ENCODE measurements at regions not wholly inside any gene's neighbourhood (a gene's known extent, or its start where the extent isn't known, plus 50 kb on each side); places are given as distances from the start of the nearest gene placed in this dataset.

DNA sequence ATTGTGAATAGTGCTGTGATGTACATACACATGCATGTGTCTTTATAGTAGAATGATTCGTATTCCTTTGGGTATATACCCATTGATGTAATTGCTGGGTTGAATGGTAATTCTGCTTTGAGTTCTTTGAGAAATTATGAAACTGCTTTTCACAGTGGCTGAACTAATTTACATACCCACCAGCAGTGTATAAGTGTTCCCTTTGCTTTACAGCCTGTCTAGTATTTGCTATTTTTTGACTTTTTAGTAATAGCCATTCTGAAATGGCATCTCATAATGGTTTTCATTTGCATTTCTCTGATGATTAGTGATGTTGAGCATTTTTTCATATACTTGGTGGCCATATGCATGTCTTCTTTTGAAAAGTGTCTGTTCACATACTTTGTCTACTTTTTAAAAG, 54.5 kb upstream of the FAM78B start:
- no peak for DNase-seq (ENCODE audit: low spot score)

DNA sequence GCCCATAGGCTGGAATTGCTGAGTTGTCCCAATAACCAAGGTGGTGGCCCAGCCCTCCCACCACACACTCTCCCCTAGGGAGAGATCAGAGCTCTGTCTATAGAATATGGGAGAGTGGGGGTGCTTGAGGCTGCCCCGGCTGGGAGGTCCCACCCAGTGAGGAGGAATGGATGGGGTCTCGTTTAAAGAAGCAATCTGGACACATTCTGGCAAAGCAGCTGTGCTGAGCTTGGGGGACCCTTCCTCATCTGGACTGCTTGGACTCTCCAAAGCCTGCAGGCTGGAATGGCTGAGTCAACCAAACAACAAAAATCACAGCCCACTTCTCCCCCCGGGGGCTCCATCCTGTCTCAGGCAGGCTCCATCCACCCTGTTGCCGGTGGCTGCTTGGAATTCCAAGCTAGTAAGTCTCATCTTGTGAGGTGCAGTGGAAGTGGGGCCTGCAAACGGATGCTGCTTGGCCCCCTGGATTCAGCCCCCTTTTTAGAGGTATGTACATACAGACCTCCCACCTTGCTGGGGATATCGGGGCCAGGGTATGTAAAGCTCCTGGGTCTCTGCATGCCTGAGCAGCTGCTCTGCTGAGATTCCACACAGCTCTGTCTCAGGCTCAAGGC, 67.1 kb upstream of the FAM78B start:
- no peak for DNase-seq (ENCODE audit: low spot score)

DNA sequence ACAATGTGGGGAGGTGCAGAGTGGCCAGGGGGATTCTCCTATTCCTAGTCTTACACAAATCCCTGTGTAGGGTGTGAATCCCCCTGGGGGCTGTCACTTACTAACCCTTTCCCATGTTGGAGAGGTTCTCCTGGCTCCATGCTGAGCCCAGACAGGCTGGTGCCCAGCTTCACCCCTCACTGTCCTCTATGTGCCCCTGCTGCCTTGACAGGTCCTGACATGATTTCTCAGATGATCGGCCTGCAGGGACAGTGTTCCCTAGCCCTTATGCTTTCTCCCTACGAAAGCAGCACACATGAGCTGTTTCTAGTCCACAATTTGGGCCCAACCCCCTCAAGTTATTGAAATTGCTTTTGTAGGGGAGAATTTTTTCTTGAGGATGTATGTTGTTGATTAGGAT, 68.9 kb upstream of the FAM78B start:
- DNase-seq (ENCODE audit: low spot score): no peak

DNA sequence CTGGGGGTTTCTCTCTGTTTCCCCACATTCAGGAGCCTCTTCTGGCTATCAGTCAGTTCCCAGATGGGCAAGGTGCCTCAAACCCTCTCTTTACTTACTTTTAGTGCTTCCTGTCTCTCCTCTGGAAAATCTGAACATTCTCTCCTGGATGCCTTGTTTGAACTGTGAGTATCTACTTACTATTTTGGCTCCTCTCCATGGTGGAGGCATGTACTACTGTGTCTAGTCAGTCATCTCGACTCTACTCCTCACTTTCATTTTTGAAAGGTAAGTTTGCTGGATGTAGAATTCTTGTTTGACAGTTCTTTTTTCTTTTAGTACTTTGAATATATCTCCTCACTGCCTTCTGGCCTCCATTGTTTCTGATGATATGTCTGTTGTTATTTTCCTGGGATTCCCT, 70.9 kb upstream of the FAM78B start:
- no peak for DNase-seq (ENCODE audit: low spot score)

DNA sequence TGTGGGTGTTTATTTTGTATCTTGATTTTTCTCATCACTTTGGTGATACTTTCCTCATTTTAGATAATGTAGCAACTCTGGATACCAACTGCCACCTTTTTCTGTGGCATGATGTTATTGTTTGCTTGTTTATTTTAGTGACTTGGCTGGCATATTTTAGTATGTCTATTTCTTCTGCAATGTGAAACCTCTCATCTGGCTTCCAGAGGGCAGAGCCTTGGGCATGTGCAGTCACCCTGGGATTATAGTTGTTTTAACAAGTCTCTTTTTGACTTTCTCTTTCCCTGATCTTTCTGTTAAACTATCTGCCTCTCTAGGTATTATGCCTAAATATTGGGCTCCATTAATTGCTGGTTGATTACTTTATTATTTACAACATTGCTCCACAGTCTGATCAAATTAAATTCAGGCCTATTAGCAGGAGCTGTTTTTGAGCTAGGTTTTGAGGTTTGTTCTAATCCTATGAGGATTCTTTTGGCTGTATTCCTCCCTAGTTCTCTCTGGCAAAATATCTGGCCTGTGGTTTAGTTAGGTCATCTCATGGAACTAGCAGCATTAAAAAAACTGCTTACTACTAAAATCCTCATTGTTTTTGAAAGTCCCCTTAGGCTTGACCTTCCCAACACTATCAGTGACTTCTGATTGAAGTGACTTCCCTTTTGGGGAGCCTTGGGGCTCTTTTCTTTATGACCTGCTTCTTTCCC, 86.4 kb upstream of the FAM78B start:
- no peak for DNase-seq (ENCODE audit: low spot score)

DNA sequence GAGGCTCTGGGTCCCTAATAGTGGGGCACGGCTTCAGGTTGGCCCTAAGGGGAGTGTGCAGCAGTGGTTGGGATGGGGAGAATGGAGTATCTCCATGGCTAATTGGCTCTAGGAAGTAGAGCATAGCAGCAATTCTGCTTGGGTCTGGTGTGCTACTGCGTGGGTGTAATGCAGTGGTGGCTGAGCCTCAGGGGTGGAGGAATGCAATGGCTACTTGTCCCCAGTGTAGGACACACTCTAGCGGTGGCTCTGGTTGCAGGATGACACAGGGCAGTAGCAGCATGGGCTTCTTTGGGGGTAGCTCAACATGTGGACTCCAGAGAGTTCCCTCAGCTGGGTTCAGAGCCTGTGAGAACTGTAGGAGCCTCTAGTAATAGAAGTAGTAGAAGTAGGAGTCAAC, 91.2 kb upstream of the FAM78B start:
- no peak for DNase-seq (ENCODE audit: low spot score)

DNA sequence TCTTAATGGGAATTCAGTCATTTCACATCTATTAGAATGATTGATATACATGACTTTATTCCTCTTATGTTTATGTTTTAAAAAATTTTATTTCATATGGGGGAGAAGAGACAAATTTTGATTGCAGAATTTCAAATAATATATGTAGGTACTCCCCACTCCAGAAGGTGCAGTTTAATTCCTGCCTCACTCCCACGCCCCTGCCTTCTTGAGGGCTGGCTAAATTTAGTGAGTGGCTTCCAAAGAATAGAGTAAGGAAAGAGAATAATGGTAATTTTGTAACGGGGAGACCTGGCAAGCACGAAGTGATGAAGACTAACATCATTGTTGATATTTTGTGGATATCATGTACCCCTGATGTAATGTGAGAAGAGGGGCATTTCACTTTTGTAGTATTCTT, 94.7 kb upstream of the FAM78B start:
- no peak for DNase-seq (ENCODE audit: low spot score)

DNA sequence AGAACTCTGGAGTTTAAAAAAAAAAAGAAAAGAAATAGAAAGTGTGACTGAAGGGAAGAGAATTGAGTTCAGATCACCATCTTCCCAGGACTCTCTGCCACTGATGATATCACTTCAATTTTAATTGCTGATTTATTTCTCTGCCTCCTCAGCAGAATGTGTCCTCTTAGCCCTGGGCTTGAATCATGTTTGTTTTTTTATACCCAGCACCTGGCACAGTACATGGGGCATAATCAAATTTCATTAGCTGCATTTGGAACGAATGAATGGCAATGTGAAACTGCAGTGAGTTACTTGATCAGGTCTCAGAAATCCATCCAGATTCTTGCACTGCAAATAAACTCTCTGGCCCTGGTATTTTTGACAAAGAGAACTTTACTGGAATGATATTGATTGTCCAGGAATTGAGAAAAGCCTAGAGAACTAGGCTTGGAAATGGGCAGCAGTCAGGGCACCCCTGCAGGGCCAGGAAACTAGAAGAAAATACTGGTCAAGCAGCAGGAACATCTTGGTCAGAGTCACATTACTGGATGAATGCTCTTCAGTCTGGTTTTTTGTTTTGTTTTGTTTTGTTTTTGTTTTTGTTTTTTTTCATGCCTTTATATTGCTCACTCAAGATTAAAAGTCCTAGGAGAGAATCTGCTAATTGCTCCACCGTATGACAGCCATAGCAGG, 103.8 kb upstream of the FAM78B start:
- DNase-seq (ENCODE audit: low spot score): no peak

DNA sequence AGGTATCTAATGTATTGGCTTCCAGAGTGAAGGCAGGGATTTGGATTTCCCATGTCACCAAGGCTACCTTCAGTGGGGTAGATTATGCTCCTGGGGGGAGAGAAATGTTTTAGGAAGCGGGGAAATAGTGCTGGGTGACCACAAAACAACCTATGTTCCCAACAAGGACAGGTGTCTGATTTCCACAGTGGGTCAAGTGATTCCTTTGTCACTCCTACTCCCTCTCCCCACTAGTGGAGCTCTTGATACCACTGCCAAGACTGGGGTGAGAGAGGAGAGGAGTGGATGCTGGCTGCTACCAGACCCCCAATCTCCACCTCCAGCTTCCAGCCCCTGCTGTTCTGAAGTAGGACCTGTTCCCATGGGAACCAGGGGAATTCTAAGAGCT, 104.3 kb upstream of the FAM78B start:
- no peak for DNase-seq (ENCODE audit: low spot score)

DNA sequence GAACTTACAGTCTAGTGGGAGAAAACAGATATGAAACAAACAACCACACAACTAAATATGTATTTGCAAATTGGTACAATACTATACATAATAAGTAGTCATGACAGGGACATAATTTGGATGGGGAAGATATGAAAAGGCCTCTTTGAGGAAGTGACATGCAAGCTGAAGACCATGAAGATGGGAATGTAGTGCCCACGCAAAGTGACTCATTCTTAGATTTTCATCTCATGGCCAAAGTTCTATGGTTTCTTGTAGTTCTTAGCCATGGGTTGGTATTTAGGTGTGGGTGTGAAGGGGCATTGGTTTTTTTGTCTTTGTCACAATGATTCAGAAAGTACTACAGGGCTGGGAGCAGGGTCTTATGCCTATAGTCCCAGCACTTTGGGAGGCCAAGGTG, 105.4 kb upstream of the FAM78B start:
- DNase-seq (ENCODE audit: low spot score): no peak

DNA sequence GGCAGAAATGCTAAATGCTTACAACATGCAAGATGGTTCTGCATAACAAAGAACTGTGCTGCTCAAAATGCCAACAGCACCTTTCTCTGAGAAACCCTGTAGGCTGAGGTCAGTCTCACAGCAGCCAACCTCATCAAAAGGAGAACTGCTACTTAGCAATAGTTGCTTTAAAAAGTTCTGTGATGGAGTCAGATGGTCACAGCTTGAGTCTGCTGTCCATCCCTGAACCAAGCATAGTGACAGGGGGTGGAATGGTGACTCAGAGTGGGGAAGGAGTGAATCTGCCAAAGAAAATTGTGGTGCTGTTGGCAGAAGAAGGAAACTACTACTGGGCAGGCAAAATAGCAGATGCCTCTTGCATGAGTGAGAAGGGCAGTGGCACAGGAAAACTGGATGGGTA, 106.0 kb upstream of the FAM78B start:
- no peak for DNase-seq (ENCODE audit: low spot score)

DNA sequence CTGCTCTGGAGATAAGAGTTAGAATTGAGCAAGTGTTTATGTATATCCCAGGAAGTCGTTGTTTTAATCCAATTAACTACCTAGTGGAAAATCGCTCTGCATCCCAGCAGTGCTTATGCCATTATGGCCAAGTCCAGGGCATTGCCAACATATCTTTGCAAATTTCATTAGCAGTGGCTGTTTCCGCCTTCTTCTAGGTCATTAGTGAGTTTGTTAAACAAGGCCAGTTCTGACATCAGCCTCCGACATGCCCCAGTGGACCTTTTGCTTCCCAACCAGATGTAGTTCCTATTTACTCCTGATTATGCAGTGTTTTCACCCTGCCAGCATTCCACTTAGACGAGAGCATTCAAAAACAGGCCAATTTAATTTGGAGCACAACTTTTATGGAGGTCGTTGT, 106.8 kb upstream of the FAM78B start:
- no peak for DNase-seq (ENCODE audit: low spot score)

DNA sequence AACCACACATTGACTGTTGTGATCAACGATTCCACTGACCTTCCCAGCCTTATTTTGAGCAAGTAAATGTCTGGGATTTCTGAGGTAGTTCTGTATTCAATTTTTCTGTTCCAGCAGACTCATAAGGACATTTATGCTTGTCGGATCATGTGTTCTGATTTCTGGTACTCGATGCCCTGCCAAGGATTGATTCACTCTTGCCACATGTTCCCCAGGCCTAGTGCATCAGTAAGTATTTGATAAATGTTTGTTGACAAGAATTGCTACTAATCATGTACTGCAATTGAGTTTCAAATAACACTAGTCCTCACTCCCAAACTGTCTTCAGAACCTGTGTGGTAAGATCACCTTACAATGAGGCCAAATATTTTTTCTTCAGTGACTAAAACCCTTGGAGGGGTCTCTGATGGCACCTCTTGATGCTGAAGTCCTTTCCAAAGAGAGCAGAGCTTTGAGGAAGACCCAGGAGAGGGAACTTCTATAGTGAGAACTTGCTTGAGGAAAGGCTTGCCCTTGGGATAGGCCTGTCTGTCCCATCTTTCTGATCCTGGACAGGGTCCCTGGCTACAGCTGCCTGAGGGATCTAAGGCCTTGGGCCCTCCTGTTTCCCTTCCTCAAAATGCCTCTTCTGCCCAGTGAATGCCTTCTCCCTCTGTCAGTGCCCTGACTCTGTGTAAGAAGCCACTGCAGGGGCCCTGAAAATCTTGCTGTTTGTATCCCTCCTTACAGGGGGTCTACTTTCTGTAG, 115.8 kb upstream of the FAM78B start:
- no peak for DNase-seq (ENCODE audit: low spot score)

DNA sequence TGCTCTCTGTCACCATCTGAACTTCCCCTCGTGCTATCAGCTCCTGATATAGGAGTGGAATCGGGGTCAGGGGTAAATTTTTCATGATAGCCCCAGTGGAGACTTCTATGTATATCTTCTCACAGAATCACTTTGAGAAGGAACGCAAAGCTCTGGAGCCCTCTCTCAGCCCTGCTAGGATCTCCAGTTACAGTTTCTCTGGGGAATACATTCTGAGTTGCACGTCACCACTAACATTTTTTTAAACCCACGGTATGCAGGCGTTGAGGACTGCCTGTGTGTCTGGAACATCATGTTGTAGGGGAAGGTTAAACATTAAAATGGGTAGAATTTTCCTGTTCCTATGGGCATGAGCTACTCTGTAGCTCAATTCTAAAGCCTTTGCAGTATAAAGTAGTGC, 116.4 kb upstream of the FAM78B start:
- DNase-seq (ENCODE audit: low spot score): peak; percentile 18

DNA sequence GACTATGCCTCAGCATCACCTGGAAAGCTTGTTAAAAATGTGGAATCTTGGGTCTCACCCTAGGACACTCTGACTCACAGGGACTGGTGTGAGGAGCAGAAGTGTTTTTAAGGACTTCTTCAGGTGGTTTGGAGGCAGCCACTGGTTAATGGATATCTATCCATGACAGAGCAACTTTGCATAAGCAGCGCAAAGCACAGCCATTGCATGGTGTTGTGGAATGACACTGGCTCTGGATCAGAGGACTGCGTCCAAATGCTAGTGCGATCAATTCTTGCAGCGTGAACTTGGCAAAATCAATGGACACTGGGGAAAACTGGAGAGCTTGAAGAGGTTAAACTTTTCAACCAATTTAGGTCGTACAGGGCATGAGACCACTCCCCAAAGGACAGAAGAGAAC, 116.8 kb upstream of the FAM78B start:
- DNase-seq (ENCODE audit: low spot score): no peak

DNA sequence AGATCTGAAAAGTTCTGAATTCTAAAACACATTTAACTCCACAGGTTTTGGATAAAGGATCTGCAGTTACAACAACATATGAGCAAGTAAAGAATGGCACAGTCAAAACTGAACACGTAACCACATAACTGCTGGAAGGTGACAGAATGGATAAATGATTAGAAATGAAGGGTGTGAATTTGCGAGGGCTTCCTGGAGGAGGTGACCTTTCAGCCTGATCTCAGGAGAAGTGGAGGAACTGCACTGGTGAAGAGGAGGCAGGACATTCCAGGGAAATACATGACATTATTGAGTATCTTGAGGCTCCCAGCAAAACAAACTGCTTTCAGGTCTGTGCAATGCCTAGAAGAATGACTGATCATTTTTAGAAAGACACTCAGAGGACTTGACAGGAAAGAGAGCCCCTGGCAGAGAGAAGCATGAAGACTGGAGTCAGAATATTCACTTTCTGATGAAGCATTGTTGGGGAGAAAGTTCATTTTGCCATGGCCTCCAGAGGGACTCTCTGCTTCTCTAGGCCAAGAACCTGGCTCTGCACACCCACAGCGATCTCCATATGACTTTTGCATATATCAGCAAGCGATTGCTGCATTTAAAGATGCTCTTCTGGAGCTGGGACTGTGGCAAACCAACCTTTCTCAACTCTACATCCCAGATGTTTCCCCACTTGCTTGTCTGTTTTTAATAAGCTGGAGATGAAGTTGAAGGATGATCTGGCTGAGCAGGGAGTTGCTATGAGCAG, 122.7 kb upstream of the FAM78B start:
- DNase-seq (ENCODE audit: low spot score): no peak

DNA sequence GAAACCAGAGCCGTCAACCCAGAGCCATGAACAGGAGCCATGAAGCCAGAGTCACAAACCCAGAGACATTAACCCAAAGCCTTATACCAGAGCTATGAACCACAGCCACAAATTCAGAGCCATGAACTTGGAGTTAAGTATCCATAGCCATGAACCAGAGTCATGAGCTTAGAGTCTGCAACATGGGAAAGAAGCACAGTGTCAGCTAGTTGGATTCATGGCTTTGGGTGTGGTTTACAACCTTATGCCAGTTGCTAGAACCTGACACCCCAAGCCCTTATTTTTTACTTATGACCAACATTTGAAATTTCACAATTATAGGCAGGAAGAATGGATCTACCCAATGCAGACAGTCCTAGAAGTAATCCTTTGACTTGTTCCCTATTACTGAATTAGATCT, 128.9 kb upstream of the FAM78B start:
- no peak for DNase-seq (ENCODE audit: low spot score)

DNA sequence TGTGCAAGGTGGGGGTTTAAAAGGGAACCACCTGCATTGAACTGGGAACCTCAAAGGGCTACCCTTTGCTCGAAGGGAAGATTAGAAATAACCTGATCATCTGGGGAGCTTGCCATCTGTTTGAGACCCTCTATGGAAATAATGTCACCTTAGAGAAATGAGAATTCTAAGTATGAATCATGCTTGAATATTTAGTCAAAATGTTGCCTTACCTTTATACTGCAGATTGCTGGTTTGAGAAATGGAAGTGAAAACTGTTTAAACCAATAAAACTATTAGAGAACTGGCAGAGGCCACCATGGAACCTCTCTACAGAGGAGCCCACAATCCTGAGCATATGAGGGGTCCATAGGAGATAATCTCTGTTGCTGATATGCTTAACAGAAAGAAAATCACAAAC, 131.2 kb upstream of the FAM78B start:
- DNase-seq (ENCODE audit: low spot score): no peak

DNA sequence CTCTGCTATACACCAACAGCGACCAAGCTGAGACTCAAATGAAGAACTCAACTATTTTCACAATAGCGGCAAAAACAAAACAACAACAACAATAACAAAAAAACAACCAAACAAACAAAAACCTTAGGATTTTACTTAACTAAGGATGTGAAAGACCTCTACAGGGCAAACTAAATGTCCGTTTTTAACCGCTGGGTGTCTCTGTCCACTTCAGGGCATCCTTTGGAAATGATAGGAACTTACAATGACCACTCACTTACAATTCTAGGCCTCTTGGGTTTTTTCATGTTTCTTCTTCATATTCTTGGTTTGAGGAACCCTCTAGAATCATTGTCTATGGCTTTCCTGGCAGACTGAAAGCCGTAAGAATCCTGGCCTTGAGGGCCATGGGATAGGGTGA, 134.0 kb upstream of the FAM78B start:
- DNase-seq (ENCODE audit: low spot score): no peak

DNA sequence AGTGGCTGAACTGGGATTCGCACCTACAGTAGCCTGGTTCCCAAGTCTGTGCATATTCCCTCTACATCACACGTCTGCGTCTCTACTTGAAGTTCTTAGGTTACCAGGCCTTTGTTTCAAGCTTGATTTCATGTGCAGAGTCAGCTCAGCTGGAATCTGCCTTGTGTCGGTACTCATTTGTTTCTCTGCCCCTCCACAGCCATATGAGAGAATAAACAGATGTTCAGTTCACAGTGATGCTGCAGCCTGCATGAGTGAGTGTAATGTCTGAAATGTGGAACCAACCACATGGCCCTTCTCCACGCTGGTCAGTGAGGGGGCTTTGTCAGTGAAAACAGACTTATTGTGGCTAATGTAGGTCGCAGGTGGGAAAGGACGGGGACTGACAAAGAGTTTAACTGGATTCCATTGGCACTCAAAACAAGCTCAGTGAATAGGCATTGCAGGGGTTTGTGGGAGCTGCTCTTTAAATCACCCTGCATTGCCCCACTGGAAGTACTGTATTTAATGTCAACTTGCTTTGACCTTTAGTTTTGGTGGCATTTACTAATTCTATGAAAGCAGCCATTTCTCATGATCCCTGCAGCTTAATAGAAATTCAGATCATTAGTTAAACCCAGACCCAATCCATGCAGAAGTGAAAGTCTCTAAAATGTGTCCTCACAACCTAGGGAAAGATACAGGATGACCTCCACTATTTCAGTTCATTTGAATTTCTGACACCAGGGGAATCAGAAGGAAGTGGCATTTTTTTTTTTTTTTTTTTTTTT, 136.4 kb upstream of the FAM78B start:
- no peak for DNase-seq (ENCODE audit: low spot score)

DNA sequence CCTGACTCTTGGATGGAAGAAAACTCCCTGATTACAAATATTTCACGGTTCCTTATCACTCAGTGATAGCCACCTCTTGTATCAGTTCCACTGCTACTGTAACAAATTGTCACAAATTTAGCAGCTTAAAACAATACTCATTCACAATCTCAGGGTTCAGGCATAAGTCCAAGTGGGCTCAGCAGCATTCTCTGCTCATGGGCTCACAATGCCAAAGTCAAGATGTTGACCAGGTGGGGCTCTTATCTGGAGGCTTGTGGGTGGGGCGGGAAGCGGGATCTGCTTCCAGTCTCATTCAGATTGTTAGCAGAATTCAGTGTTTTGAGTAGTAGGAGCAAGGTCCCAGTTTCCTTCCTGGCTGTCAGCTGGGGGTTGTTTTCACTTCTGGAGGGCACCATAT, 137.3 kb upstream of the FAM78B start:
- DNase-seq (ENCODE audit: low spot score): no peak

Measured in umbilical cord (tissue), 1 donor.